ENCODE measurements at regions not wholly inside any gene's neighbourhood (a gene's known extent, or its start where the extent isn't known, plus 50 kb on each side); places are given as distances from the start of the nearest gene placed in this dataset.

DNA sequence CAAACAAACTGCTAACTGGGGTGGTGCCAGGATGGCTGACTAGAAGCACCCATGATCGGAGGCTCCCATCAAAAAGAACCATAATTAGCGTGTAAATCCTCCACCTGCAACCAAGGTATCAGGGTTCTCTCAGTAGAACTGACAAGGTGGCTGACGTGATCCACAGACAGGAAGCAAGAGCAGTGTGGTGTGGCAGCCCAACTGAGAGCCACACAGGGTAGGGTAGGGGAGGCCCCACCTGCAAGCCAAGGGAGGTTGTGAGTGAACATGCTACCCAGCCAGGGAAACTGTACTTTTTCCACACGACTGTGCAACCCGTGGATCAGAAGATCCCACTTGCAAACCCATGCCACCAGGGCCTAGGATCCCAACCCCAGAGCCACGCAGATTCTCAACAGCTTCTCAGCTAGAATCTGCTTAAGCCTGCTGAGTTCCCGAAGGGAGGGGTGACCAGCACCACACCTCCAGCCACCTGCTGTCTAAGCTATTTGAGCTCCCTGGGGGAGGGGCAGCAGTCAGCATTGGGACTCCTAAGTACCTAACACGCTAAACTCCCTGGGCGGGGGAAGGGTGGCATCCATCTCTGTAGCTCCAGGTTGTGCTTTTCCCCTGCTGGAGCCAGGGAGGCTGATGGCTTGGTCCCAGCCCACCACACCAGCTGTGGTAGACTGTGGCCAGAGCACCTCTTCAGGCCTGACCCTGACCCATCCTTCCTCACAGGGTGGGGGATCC lies 425.1 kb downstream of the GPM6A start:
- Histone ChIP-seq H3K27me3 (ENCODE audit: insufficient read depth) (no peaks in the 10 kb centered on the region), H2AFZ (peak overlapping the region; percentile 69), H3F3A (replicated peaks; ENCODE audit: low read depth) (no peaks in the 10 kb centered on the region), H3K36me3 (ENCODE audit: insufficient read depth) (no peaks in the 10 kb centered on the region), H3K4me2 (no peak overlapping the region), H4K20me1 (replicated peaks; ENCODE audit: insufficient read depth) (no peaks in the 10 kb centered on the region), H3K79me2 (replicated peaks; ENCODE audit: insufficient read depth) (no peaks in the 10 kb centered on the region), H3K4me1 (ENCODE audit: insufficient read depth) (0 out of 2 replicates have a peak, but pooled peaks cover 3% of the 10 kb centered on the region), H3K9me2 (ENCODE audit: insufficient read depth) (peaks cover 6% of the 10 kb centered on the region; the same call in 1 of the 2 replicates), H3K27ac (ENCODE audit: low read depth) (no peak overlapping the region), H3K4me3 (no peak overlapping the region)
- peak; percentile 62 for DNase-seq (ENCODE audit: low spot score)
- Mint-ChIP-seq H3K4me3 (no peak overlapping the region), H3K36me3 (ENCODE audit: low read depth) (no peaks in the 10 kb centered on the region), H3K4me1 (peaks cover 10% of the 10 kb centered on the region; the same call in 2 of the 3 replicates), H3K27me3 (ENCODE audit: insufficient read depth, low read depth, poor library complexity) (peaks cover 3% of the 10 kb centered on the region), H3K27ac (no peak overlapping the region; the same call in 1 of the 2 replicates), H3K9me3 (no peaks in the 10 kb centered on the region; the same call in 1 of the 3 replicates)
- TF ChIP-seq, protein P1, sequence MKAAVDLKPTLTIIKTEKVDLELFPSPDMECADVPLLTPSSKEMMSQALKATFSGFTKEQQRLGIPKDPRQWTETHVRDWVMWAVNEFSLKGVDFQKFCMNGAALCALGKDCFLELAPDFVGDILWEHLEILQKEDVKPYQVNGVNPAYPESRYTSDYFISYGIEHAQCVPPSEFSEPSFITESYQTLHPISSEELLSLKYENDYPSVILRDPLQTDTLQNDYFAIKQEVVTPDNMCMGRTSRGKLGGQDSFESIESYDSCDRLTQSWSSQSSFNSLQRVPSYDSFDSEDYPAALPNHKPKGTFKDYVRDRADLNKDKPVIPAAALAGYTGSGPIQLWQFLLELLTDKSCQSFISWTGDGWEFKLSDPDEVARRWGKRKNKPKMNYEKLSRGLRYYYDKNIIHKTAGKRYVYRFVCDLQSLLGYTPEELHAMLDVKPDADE (IDR thresholded peaks at IDR 0.05) = no peak
- TF ChIP-seq STAT1 (IDR thresholded peaks at IDR 0.05; ENCODE audit: unreplicated experiment) (no peak), EZH2phosphoT487 (IDR thresholded peaks at IDR 0.05; ENCODE audit: unreplicated experiment) (no peak), JUNB (IDR thresholded peaks at IDR 0.05; ENCODE audit: unreplicated experiment) (no peak), ZNF331 (CRISPR knock-in tag; IDR thresholded peaks at IDR 0.05; ENCODE audit: low read depth) (no peak), ZNF114 (CRISPR knock-in tag; IDR thresholded peaks at IDR 0.05) (no peak), EZH2 (IDR thresholded peaks at IDR 0.05; ENCODE audit: low read depth, unreplicated experiment) (no peak), CREB1 (CRISPR knock-in tag; IDR thresholded peaks at IDR 0.05; ENCODE audit: low read depth) (no peak), NANOG (IDR thresholded peaks at IDR 0.05; ENCODE audit: borderline replicate concordance) (no peak), POLR2AphosphoS5 (IDR thresholded peaks at IDR 0.05; ENCODE audit: low read depth) (no peak)
- TF ChIP-seq, protein P2, sequence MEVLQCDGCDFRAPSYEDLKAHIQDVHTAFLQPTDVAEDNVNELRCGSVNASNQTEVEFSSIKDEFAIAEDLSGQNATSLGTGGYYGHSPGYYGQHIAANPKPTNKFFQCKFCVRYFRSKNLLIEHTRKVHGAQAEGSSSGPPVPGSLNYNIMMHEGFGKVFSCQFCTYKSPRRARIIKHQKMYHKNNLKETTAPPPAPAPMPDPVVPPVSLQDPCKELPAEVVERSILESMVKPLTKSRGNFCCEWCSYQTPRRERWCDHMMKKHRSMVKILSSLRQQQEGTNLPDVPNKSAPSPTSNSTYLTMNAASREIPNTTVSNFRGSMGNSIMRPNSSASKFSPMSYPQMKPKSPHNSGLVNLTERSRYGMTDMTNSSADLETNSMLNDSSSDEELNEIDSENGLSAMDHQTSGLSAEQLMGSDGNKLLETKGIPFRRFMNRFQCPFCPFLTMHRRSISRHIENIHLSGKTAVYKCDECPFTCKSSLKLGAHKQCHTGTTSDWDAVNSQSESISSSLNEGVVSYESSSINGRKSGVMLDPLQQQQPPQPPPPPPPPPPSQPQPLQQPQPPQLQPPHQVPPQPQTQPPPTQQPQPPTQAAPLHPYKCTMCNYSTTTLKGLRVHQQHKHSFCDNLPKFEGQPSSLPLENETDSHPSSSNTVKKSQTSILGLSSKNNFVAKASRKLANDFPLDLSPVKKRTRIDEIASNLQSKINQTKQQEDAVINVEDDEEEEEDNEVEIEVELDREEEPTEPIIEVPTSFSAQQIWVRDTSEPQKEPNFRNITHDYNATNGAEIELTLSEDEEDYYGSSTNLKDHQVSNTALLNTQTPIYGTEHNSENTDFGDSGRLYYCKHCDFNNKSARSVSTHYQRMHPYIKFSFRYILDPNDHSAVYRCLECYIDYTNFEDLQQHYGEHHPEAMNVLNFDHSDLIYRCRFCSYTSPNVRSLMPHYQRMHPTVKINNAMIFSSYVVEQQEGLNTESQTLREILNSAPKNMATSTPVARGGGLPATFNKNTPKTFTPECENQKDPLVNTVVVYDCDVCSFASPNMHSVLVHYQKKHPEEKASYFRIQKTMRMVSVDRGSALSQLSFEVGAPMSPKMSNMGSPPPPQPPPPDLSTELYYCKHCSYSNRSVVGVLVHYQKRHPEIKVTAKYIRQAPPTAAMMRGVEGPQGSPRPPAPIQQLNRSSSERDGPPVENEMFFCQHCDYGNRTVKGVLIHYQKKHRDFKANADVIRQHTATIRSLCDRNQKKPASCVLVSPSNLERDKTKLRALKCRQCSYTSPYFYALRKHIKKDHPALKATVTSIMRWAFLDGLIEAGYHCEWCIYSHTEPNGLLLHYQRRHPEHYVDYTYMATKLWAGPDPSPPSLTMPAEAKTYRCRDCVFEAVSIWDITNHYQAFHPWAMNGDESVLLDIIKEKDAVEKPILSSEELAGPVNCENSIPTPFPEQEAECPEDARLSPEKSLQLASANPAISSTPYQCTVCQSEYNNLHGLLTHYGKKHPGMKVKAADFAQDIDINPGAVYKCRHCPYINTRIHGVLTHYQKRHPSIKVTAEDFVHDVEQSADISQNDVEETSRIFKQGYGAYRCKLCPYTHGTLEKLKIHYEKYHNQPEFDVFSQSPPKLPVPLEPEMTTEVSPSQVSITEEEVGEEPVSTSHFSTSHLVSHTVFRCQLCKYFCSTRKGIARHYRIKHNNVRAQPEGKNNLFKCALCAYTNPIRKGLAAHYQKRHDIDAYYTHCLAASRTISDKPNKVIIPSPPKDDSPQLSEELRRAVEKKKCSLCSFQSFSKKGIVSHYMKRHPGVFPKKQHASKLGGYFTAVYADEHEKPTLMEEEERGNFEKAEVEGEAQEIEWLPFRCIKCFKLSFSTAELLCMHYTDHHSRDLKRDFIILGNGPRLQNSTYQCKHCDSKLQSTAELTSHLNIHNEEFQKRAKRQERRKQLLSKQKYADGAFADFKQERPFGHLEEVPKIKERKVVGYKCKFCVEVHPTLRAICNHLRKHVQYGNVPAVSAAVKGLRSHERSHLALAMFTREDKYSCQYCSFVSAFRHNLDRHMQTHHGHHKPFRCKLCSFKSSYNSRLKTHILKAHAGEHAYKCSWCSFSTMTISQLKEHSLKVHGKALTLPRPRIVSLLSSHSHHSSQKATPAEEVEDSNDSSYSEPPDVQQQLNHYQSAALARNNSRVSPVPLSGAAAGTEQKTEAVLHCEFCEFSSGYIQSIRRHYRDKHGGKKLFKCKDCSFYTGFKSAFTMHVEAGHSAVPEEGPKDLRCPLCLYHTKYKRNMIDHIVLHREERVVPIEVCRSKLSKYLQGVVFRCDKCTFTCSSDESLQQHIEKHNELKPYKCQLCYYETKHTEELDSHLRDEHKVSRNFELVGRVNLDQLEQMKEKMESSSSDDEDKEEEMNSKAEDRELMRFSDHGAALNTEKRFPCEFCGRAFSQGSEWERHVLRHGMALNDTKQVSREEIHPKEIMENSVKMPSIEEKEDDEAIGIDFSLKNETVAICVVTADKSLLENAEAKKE (CRISPR knock-in tag; IDR thresholded peaks at IDR 0.05) = no peak
- TF ChIP-seq, protein P3, sequence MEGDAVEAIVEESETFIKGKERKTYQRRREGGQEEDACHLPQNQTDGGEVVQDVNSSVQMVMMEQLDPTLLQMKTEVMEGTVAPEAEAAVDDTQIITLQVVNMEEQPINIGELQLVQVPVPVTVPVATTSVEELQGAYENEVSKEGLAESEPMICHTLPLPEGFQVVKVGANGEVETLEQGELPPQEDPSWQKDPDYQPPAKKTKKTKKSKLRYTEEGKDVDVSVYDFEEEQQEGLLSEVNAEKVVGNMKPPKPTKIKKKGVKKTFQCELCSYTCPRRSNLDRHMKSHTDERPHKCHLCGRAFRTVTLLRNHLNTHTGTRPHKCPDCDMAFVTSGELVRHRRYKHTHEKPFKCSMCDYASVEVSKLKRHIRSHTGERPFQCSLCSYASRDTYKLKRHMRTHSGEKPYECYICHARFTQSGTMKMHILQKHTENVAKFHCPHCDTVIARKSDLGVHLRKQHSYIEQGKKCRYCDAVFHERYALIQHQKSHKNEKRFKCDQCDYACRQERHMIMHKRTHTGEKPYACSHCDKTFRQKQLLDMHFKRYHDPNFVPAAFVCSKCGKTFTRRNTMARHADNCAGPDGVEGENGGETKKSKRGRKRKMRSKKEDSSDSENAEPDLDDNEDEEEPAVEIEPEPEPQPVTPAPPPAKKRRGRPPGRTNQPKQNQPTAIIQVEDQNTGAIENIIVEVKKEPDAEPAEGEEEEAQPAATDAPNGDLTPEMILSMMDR (conservative IDR thresholded peaks at IDR 0.05; ENCODE audit: low read depth in 2 of 2) = no peak
- TF ChIP-seq, protein P4, sequence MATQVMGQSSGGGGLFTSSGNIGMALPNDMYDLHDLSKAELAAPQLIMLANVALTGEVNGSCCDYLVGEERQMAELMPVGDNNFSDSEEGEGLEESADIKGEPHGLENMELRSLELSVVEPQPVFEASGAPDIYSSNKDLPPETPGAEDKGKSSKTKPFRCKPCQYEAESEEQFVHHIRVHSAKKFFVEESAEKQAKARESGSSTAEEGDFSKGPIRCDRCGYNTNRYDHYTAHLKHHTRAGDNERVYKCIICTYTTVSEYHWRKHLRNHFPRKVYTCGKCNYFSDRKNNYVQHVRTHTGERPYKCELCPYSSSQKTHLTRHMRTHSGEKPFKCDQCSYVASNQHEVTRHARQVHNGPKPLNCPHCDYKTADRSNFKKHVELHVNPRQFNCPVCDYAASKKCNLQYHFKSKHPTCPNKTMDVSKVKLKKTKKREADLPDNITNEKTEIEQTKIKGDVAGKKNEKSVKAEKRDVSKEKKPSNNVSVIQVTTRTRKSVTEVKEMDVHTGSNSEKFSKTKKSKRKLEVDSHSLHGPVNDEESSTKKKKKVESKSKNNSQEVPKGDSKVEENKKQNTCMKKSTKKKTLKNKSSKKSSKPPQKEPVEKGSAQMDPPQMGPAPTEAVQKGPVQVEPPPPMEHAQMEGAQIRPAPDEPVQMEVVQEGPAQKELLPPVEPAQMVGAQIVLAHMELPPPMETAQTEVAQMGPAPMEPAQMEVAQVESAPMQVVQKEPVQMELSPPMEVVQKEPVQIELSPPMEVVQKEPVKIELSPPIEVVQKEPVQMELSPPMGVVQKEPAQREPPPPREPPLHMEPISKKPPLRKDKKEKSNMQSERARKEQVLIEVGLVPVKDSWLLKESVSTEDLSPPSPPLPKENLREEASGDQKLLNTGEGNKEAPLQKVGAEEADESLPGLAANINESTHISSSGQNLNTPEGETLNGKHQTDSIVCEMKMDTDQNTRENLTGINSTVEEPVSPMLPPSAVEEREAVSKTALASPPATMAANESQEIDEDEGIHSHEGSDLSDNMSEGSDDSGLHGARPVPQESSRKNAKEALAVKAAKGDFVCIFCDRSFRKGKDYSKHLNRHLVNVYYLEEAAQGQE (IDR thresholded peaks at IDR 0.05; ENCODE audit: unreplicated experiment) = no peak
- peak; percentile 86 for ATAC-seq

Data from GM23338 (cell line).